ENCODE measurements at regions not wholly inside any gene's neighbourhood (a gene's known extent, or its start where the extent isn't known, plus 50 kb on each side); places are given as distances from the start of the nearest gene placed in this dataset.

- no peak for DNase-seq (ENCODE audit: low read depth)
- no peak for TF ChIP-seq CTCF (conservative IDR thresholded peaks at IDR 0.05; ENCODE audit: low read depth, low read length)
- H3K4me3 ChIP-seq (ENCODE audit: low read length) = no peak overlapping the region
These were observed 483.9 kb downstream of the SH2D4B start for GRCh38 chr10:81021428-81022129.

- TF ChIP-seq CTCF (conservative IDR thresholded peaks at IDR 0.05; ENCODE audit: low read depth, low read length) = no peak
- no peak overlapping the region for H3K4me3 ChIP-seq (ENCODE audit: low read length)
- no peak for DNase-seq (ENCODE audit: low read depth)
These were observed 488.9 kb downstream of the SH2D4B start for GRCh38 chr10:81026591-81026990.

- H3K4me3 ChIP-seq (ENCODE audit: low read length) = no peak overlapping the region
- no peak for TF ChIP-seq CTCF (conservative IDR thresholded peaks at IDR 0.05; ENCODE audit: low read depth, low read length)
- no peak for DNase-seq (ENCODE audit: low read depth)
These were observed 489.5 kb downstream of the SH2D4B start for GRCh38 chr10:81027223-81027622.

GRCh38 chr10:81027706-81028105, 490.0 kb downstream of the SH2D4B start:
- no peak for DNase-seq (ENCODE audit: low read depth)
- H3K4me3 ChIP-seq (ENCODE audit: low read length) = no peak overlapping the region
- no peak for TF ChIP-seq CTCF (conservative IDR thresholded peaks at IDR 0.05; ENCODE audit: low read depth, low read length)

GRCh38 chr10:81031774-81032173, 494.1 kb downstream of the SH2D4B start:
- no peak for DNase-seq (ENCODE audit: low read depth)
- H3K4me3 ChIP-seq (ENCODE audit: low read length) = no peak overlapping the region
- TF ChIP-seq CTCF (conservative IDR thresholded peaks at IDR 0.05; ENCODE audit: low read depth, low read length) = no peak

- no peak for DNase-seq (ENCODE audit: low read depth)
- H3K4me3 ChIP-seq (ENCODE audit: low read length) = no peak overlapping the region
- no peak for TF ChIP-seq CTCF (conservative IDR thresholded peaks at IDR 0.05; ENCODE audit: low read depth, low read length)
These were observed 496.7 kb downstream of the SH2D4B start for GRCh38 chr10:81034383-81034782.

- TF ChIP-seq CTCF (conservative IDR thresholded peaks at IDR 0.05; ENCODE audit: low read depth, low read length) = no peak
- no peak overlapping the region for H3K4me3 ChIP-seq (ENCODE audit: low read length)
- no peak for DNase-seq (ENCODE audit: low read depth)
These were observed 498.6 kb downstream of the SH2D4B start for GRCh38 chr10:81036257-81036656.

Measured in retinal pigment epithelial cell (primary cell).